Activated CD4-positive, alpha-beta T cell treated with anti-CD3 and anti-CD28 coated beads, Interleukin-2, amount 50 U/mL, for 1 hour (primary cell): ENCODE measurements at regions not wholly inside any gene's neighbourhood (a gene's known extent, or its start where the extent isn't known, plus 50 kb on each side); places are given as distances from the start of the nearest gene placed in this dataset.

Experiments used
- DNase-seq: peaks from one replicate; pipeline ENCODE4 v3.0.0-alpha.2; 2020

GRCh38 chr11:116093481-116094270, 589.5 kb upstream of the CADM1 start:
- DNase-seq, result no peak

GRCh38 chr11:116093065-116093464, 588.9 kb upstream of the CADM1 start:
- DNase-seq, result no peak

GRCh38 chr11:116086426-116086825, 582.2 kb upstream of the CADM1 start:
- no peak for DNase-seq

GRCh38 chr11:116085031-116085635, 580.9 kb upstream of the CADM1 start:
- no peak for DNase-seq

- DNase-seq, result no peak
These were observed 580.3 kb upstream of the CADM1 start for GRCh38 chr11:116084511-116084910.

- DNase-seq, result no peak
These were observed 578.0 kb upstream of the CADM1 start for GRCh38 chr11:116082256-116082655.

- DNase-seq, result no peak
These were observed 575.4 kb upstream of the CADM1 start for GRCh38 chr11:116079580-116079979.

GRCh38 chr11:116078101-116078591, 573.9 kb upstream of the CADM1 start:
- DNase-seq, result no peak

GRCh38 chr11:116077092-116077491, 572.9 kb upstream of the CADM1 start:
- no peak for DNase-seq

GRCh38 chr11:116073854-116074837, 569.9 kb upstream of the CADM1 start:
- no peak for DNase-seq

GRCh38 chr11:116072601-116073410, 568.6 kb upstream of the CADM1 start:
- no peak for DNase-seq

- no peak for DNase-seq
These were observed 567.9 kb upstream of the CADM1 start for GRCh38 chr11:116072133-116072532.

- no peak for DNase-seq
These were observed 567.0 kb upstream of the CADM1 start for GRCh38 chr11:116071241-116071640.

- DNase-seq, result no peak
These were observed 566.3 kb upstream of the CADM1 start for GRCh38 chr11:116070520-116070919.

GRCh38 chr11:116066777-116067176, 562.6 kb upstream of the CADM1 start:
- no peak for DNase-seq

GRCh38 chr11:116065986-116066385, 561.8 kb upstream of the CADM1 start:
- DNase-seq, result no peak

GRCh38 chr11:116065191-116065895, 561.1 kb upstream of the CADM1 start:
- DNase-seq, result no peak

- no peak for DNase-seq
These were observed 558.4 kb upstream of the CADM1 start for GRCh38 chr11:116062490-116063171.

- DNase-seq, result no peak
These were observed 557.9 kb upstream of the CADM1 start for GRCh38 chr11:116062129-116062489.

GRCh38 chr11:116061322-116061721, 557.1 kb upstream of the CADM1 start:
- DNase-seq, result no peak

GRCh38 chr11:116059919-116060318, 555.7 kb upstream of the CADM1 start:
- DNase-seq, result no peak
